ENCODE measurements at regions not wholly inside any gene's neighbourhood (a gene's known extent, or its start where the extent isn't known, plus 50 kb on each side); places are given as distances from the start of the nearest gene placed in this dataset.
A peak's percentile ranks its signal among the peaks of the same experiment; 100 is the strongest.

- TF ChIP-seq FOXM1 (IDR thresholded peaks at IDR 0.05; ENCODE audit: low read depth) (no peak), CTCF (IDR thresholded peaks at IDR 0.05) (no peak), TAF1 (IDR thresholded peaks at IDR 0.05; ENCODE audit: borderline replicate concordance, low read depth, low read length) (no peak), SMC3 (IDR thresholded peaks at IDR 0.05; ENCODE audit: low read depth, low read length) (no peak), RAD21 (IDR thresholded peaks at IDR 0.05; ENCODE audit: low read length) (no peak), SIN3A (IDR thresholded peaks at IDR 0.05; ENCODE audit: borderline replicate concordance, low read depth, low read length) (no peak), MXI1 (IDR thresholded peaks at IDR 0.05; ENCODE audit: low read depth, low read length) (no peak), EP300 (IDR thresholded peaks at IDR 0.05; ENCODE audit: borderline replicate concordance in 1 of 2, low read depth in 1 of 2, low read length in 1 of 2) (0 out of 4 replicates have a peak, but pooled peaks of 1 of the 2 experiments have one; percentile 43), NFIC (IDR thresholded peaks at IDR 0.05; ENCODE audit: borderline replicate concordance) (peak; percentile 64; the same call in 1 of the 2 replicates), PBX3 (IDR thresholded peaks at IDR 0.05) (peak; percentile 56), GATA2 (CRISPR knock-in tag; IDR thresholded peaks at IDR 0.05) (no peak), TCF12 (IDR thresholded peaks at IDR 0.05) (peak; percentile 20; the same call in 1 of the 2 replicates), YY1 (IDR thresholded peaks at IDR 0.05; ENCODE audit: low read depth) (no peak)
Observed at GRCh38 chr9:115650768-115651167, 502.8 kb upstream of the PAPPA start.

All from SK-N-SH (cell line).